Ishikawa (cell line): ENCODE measurements at regions not wholly inside any gene's neighbourhood (a gene's known extent, or its start where the extent isn't known, plus 50 kb on each side); places are given as distances from the start of the nearest gene placed in this dataset.

Experiments
- CEBPB ChIP-seq: IDR thresholded peaks from 2 replicates; pipeline ENCODE4 v1.6.1; 2012
- CREB1 ChIP-seq: IDR thresholded peaks from 2 replicates; pipeline ENCODE4 v1.6.1; 2012; ENCODE audit warnings: low read depth
- EGR1 ChIP-seq: IDR thresholded peaks from 2 replicates; pipeline ENCODE4 v1.6.1; 2012
- EP300 ChIP-seq: IDR thresholded peaks from 2 replicates; pipeline ENCODE4 v1.6.1; 2012; ENCODE audit warnings: borderline replicate concordance
- FOXM1 ChIP-seq: IDR thresholded peaks from 2 replicates; pipeline ENCODE4 v1.6.1; 2012; ENCODE audit warnings: low read depth, borderline replicate concordance
- NFIC ChIP-seq: IDR thresholded peaks from 2 replicates; pipeline ENCODE4 v1.6.1; 2012
- RAD21 ChIP-seq: IDR thresholded peaks from 2 replicates; pipeline ENCODE4 v1.6.1; 2012; ENCODE audit warnings: low read depth
- TAF1 ChIP-seq: IDR thresholded peaks from 2 replicates; pipeline ENCODE4 v1.6.1; 2012; ENCODE audit warnings: low read depth, mild to moderate bottlenecking
- TCF12 ChIP-seq: IDR thresholded peaks from 2 replicates; pipeline ENCODE4 v1.6.1; 2012; ENCODE audit warnings: low read depth
- TEAD4 ChIP-seq: IDR thresholded peaks from 2 replicates; pipeline ENCODE4 v1.6.1; 2012
- YY1 ChIP-seq: IDR thresholded peaks from 2 replicates; pipeline ENCODE4 v1.6.1; 2012; ENCODE audit warnings: low read depth
- ZBTB7A ChIP-seq: IDR thresholded peaks from 2 replicates; pipeline ENCODE4 v1.6.1; 2012; ENCODE audit warnings: low read depth
- TF ChIP-seq, protein P1 (sequence below): IDR thresholded peaks from 2 replicates; pipeline ENCODE4 v1.6.1; 2012; ENCODE audit warnings: low read depth, mild to moderate bottlenecking
- TF ChIP-seq, protein P2 (sequence below): IDR thresholded peaks from 2 replicates; pipeline ENCODE4 v1.6.1; 2012
- TF ChIP-seq, protein P3 (sequence below): IDR thresholded peaks from 2 replicates; pipeline ENCODE4 v1.6.1; 2012

DNA sequence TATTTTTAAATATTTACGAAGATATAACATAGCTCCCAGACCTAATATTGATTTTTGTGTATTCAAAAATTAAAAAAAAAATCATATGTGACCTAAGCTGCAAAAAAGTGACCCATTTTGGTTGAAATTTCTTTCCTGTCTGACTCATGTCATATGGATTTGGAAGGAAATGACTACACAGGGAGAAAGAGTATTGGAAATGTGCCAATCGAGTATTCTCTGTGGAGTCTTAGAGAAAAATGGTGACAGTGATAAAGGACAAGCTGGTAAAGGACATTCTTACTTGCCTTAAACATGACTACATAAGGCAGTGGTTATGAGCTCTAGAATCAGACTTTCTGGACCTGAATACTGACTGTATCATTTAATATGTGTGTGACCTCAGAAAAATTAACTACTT is 262.9 kb upstream of the PTPRD start:
- TF ChIP-seq, protein P1, sequence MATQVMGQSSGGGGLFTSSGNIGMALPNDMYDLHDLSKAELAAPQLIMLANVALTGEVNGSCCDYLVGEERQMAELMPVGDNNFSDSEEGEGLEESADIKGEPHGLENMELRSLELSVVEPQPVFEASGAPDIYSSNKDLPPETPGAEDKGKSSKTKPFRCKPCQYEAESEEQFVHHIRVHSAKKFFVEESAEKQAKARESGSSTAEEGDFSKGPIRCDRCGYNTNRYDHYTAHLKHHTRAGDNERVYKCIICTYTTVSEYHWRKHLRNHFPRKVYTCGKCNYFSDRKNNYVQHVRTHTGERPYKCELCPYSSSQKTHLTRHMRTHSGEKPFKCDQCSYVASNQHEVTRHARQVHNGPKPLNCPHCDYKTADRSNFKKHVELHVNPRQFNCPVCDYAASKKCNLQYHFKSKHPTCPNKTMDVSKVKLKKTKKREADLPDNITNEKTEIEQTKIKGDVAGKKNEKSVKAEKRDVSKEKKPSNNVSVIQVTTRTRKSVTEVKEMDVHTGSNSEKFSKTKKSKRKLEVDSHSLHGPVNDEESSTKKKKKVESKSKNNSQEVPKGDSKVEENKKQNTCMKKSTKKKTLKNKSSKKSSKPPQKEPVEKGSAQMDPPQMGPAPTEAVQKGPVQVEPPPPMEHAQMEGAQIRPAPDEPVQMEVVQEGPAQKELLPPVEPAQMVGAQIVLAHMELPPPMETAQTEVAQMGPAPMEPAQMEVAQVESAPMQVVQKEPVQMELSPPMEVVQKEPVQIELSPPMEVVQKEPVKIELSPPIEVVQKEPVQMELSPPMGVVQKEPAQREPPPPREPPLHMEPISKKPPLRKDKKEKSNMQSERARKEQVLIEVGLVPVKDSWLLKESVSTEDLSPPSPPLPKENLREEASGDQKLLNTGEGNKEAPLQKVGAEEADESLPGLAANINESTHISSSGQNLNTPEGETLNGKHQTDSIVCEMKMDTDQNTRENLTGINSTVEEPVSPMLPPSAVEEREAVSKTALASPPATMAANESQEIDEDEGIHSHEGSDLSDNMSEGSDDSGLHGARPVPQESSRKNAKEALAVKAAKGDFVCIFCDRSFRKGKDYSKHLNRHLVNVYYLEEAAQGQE, result no peak
- TF ChIP-seq NFIC, result no peak

DNA sequence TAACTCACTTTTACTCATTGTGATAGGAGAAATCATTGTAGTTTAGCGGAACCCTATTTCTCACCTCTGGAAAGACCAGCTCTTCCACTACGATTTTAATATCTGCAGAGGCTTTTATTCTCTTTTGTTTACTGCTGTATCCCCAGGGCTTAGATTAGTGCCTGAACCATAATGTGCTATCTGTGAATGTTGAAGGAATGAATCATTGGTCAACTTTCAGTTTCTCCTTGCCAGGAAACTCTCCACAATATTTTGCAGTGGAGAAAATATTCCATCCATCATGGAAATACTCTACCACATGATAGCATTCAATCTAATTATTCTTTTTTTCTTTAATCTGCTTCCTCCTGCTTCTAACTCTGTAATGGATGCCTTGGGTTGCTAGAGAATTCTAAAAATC is 263.5 kb upstream of the PTPRD start:
- TF ChIP-seq, protein P2, sequence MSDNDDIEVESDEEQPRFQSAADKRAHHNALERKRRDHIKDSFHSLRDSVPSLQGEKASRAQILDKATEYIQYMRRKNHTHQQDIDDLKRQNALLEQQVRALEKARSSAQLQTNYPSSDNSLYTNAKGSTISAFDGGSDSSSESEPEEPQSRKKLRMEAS, result no peak
- TF ChIP-seq TEAD4 (no peak), FOXM1 (no peak), TCF12 (no peak), CEBPB (no peak), ZBTB7A (no peak), EGR1 (no peak), EP300 (no peak), TAF1 (no peak), NFIC (no peak), CREB1 (no peak), YY1 (no peak), RAD21 (no peak)
- TF ChIP-seq, protein P1, result no peak
- TF ChIP-seq, protein P3, sequence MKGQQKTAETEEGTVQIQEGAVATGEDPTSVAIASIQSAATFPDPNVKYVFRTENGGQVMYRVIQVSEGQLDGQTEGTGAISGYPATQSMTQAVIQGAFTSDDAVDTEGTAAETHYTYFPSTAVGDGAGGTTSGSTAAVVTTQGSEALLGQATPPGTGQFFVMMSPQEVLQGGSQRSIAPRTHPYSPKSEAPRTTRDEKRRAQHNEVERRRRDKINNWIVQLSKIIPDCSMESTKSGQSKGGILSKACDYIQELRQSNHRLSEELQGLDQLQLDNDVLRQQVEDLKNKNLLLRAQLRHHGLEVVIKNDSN, result no peak

DNA sequence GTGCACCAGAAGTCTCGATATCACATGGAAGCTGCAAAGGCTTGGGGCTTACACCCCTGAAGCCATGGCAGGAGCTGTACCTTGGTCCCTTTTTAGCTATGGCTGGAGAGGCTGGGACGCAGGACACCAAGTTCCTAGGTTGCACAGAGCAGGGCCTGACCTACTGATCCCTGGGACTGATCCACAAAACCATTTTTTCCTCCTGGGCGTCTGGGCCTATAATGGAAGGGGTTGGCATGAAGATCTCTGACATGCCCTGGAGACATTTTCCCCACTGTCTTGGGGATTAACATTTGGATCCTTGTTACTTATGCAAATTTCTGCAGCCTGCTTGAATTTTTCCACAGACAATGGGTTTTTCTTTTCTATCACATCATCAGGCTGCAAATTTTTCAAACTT is 286.7 kb upstream of the PTPRD start:
- TF ChIP-seq ZBTB7A (no peak), EGR1 (no peak), FOXM1 (no peak), CEBPB (no peak), TAF1 (no peak), TCF12 (no peak), EP300 (no peak), NFIC (no peak), RAD21 (no peak), YY1 (no peak), TEAD4 (no peak)
- TF ChIP-seq, protein P1, result no peak
- TF ChIP-seq, protein P2, result no peak

DNA sequence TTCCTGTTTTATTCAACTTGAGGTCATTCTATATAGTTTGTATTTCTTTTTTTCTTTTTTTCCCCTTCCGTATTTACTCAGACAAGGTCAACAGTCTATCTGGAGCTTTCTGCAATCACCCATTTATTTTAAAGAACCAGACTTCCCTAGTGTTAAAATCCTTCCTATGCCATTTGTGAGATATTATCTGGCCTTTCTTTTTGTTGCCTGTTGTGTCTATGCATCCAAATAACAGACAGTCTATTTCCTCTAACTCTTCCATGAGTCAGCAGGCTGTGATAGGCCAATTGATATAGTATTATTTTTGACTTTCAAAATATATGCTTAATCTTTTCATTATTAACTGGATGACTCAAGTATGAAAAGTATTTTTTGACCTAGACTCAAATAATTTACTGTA is 291.2 kb upstream of the PTPRD start:
- no peak for TF ChIP-seq TEAD4
- no peak for TF ChIP-seq TAF1
- no peak for TF ChIP-seq ZBTB7A
- TF ChIP-seq NFIC, result no peak
- no peak for TF ChIP-seq YY1
- no peak for TF ChIP-seq CEBPB
- no peak for TF ChIP-seq EP300
- TF ChIP-seq EGR1, result no peak
- no peak for TF ChIP-seq FOXM1
- TF ChIP-seq, protein P3, result no peak
- TF ChIP-seq RAD21, result no peak
- TF ChIP-seq, protein P1, result no peak
- TF ChIP-seq TCF12, result no peak
- TF ChIP-seq, protein P2, result no peak
- no peak for TF ChIP-seq CREB1
